VCaP (cell line): ENCODE measurements at regions not wholly inside any gene's neighbourhood (a gene's known extent, or its start where the extent isn't known, plus 50 kb on each side); places are given as distances from the start of the nearest gene placed in this dataset.

ENCODE experiments used
- H3K27ac ChIP-seq: fragments of 450-650 bp; 2 replicates; pipeline ENCODE4 v1.5.1; 2017
- CTCF ChIP-seq: fragments of 450-650 bp; conservative IDR thresholded peaks from 2 replicates; pipeline ENCODE4 v1.5.1; 2017; ENCODE audit warnings: mild to moderate bottlenecking, moderate library complexity

DNA sequence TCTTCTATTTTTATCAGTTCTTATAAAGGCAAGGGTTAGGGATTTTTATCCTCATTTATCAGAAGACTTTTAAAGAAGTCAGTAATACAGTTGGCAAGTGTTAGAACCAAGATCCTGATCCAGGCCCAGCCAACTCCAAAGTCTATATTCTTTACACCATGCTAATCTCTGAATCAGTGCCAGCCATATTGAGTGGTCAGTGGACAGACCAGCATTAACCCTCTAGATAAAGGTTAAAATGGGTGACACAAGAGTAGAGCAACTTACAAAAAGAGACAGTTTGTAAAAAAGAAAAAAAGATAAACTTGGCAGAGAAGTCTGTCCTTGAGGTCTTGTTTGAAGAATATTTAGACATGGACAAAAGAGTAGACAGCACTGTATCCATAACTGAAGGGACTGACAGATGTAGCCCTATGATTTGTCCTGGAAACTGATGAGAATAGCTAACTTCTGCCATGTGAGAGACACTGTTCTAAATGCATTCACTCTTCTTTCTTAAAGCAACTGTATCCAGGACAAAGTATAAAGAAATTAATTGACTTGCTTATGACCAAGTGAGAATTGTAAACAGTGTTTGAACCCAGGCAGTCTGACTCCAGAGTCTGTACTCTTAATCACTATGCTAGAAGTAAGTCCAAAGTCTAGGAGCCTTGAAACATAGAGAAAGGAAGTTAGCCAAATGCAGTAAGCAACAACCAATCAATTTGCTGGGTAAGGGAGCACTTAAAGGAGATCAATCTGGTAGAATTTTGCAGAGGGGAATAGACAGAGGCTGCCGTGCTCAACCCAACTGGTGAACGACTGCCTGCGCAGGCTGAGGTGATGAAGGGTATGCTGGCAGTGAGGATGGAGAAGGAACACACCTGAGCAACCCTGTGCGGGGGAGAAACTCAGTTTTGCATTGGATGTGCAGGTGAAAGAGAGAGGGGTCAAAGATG, 103.7 kb downstream of the TTC6 start:
- TF ChIP-seq CTCF: no peak

DNA sequence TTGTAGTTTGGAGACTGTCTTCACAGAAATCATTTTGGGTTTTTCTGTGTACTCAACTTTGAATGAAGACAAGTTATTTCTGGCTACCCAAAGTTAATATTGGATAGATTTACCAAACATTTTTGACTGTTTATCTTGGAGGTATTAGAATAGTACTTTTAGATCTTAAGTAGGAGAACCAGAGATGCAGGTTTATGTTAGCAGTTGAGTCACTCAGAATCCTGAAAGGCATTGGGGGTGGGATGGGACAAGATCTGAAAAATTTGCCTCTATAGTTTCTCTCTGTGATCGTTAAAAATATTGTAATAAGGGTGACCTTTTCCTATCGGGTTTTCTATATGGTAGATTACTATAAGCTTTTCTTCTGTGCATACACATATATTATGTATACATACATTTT, 112.3 kb downstream of the TTC6 start:
- no peak for TF ChIP-seq CTCF
- H3K27ac ChIP-seq: peak overlapping the region; percentile 54

More for the DNA sequence above, 103.7 kb downstream of the TTC6 start:
- no peak overlapping the region for H3K27ac ChIP-seq

- TF ChIP-seq CTCF: no peak
- peak overlapping the region; percentile 54 for H3K27ac ChIP-seq
Measured at GRCh38 chr14:37708481-37708880, 113.1 kb downstream of the TTC6 start.

GRCh38 chr14:37709419-37710195, 114.2 kb downstream of the TTC6 start:
- peak; percentile 80 for TF ChIP-seq CTCF

GRCh38 chr14:37711356-37711830, 116.0 kb downstream of the TTC6 start:
- TF ChIP-seq CTCF: no peak

More at GRCh38 chr14:37709419-37710195, 114.2 kb downstream of the TTC6 start:
- H3K27ac ChIP-seq: peak overlapping the region; percentile 54; the same call in 1 of the 2 replicates

GRCh38 chr14:37711831-37712475, 116.5 kb downstream of the TTC6 start:
- TF ChIP-seq CTCF: no peak
- peak overlapping the region; percentile 24 for H3K27ac ChIP-seq

More at GRCh38 chr14:37711356-37711830, 116.0 kb downstream of the TTC6 start:
- peak overlapping the region; percentile 24 for H3K27ac ChIP-seq

- peak overlapping the region; percentile 24; the same call in 1 of the 2 replicates for H3K27ac ChIP-seq
Measured at GRCh38 chr14:37712476-37712860, 117.0 kb downstream of the TTC6 start.
